ENCODE measurements at regions not wholly inside any gene's neighbourhood (a gene's known extent, or its start where the extent isn't known, plus 50 kb on each side); places are given as distances from the start of the nearest gene placed in this dataset.

GRCh38 chr10:84783909-84784308 lies 455.5 kb downstream of the CCSER2 start:
- no peak overlapping the region for H2BK12ac ChIP-seq (ENCODE audit: insufficient read length, low read depth, low read length)
- H3K23ac ChIP-seq (ENCODE audit: insufficient read length, low read depth, low read length), result no peak overlapping the region
- no peaks in the 10 kb centered on the region for H3K27me3 Mint-ChIP-seq (ENCODE audit: low read depth)
- H3K14ac ChIP-seq (ENCODE audit: insufficient read depth, low read length), result no peak overlapping the region; the same call in 1 of the 2 replicates
- H3K4me1 Mint-ChIP-seq, result peaks cover 4 to 5% of the 10 kb centered on the region in 2 experiments
- no peak overlapping the region for H3K27ac ChIP-seq (ENCODE audit: insufficient read length, low read depth, low read length)
- no peaks in the 10 kb centered on the region for H3K27me3 ChIP-seq (ENCODE audit: insufficient read depth, low read length)
- no peak overlapping the region for H4K8ac ChIP-seq (replicated peaks; ENCODE audit: insufficient read length, low read depth, low read length)
- no peaks in the 10 kb centered on the region for H3K79me2 ChIP-seq (ENCODE audit: insufficient read depth, low read length)
- no peak overlapping the region for H2AFZ ChIP-seq (ENCODE audit: low read length)
- no peak overlapping the region for H2BK5ac ChIP-seq (ENCODE audit: insufficient read length, low read length)
- H3K18ac ChIP-seq (ENCODE audit: insufficient read length, low read depth, low read length), result no peak overlapping the region
- no peak overlapping the region for H4K5ac ChIP-seq (ENCODE audit: insufficient read length, low read depth, low read length)
- no peak overlapping the region for H3K27ac Mint-ChIP-seq
- no peak overlapping the region for H2BK120ac ChIP-seq (ENCODE audit: low read depth, low read length, poor library complexity, severe bottlenecking)
- no peak overlapping the region for H3K9ac ChIP-seq (ENCODE audit: extremely low read depth, insufficient read length, low read length)
- no peak overlapping the region for H2AK5ac ChIP-seq (ENCODE audit: insufficient read length, low read length)
- H2BK15ac ChIP-seq (ENCODE audit: low read depth, low read length), result no peak overlapping the region
- no peak overlapping the region for H4K91ac ChIP-seq (ENCODE audit: insufficient read length, low read depth, low read length)
- H3K9me3 Mint-ChIP-seq, result peaks cover 4 to 8% of the 10 kb centered on the region in 2 experiments; a peak in 4 of 5 replicates
- H4K20me1 ChIP-seq (ENCODE audit: control insufficient read depth, insufficient read depth, insufficient read length), result no peaks in the 10 kb centered on the region
- no peak overlapping the region for H3K56ac ChIP-seq (ENCODE audit: insufficient read length, low read depth, low read length)
- no peaks in the 10 kb centered on the region for H3K23me2 ChIP-seq (ENCODE audit: insufficient read length, low read depth, low read length, poor library complexity, severe bottlenecking)
- peaks cover 0 to 12% (median 4%) of the 10 kb centered on the region in 3 experiments; a peak in 2 of 7 replicates for H3K36me3 Mint-ChIP-seq (ENCODE audit: insufficient read depth in 1 of 3, low read depth in 3 of 3)
- no peaks in the 10 kb centered on the region for H3K4me1 ChIP-seq (ENCODE audit: insufficient read depth, low read length)
- H2BK20ac ChIP-seq (ENCODE audit: low read depth, low read length, poor library complexity, severe bottlenecking), result no peak overlapping the region
- no peaks in the 10 kb centered on the region for H3K9me3 ChIP-seq (ENCODE audit: control insufficient read depth, low read depth, low read length)
- no peak overlapping the region for H3K4me2 ChIP-seq (ENCODE audit: insufficient read depth, insufficient read length, low read length)
- no peak for TF ChIP-seq CTCF (conservative IDR thresholded peaks at IDR 0.05)
- no peak overlapping the region for H3T11ph ChIP-seq (ENCODE audit: low read length)
- no peak overlapping the region for H3K4me3 Mint-ChIP-seq
- no peak overlapping the region for H3K4ac ChIP-seq (ENCODE audit: low read depth, low read length)
- no peak for DNase-seq
- no peaks in the 10 kb centered on the region for H3K79me1 ChIP-seq (ENCODE audit: insufficient read depth, low read depth, low read length, poor library complexity, severe bottlenecking)

Data from H9 (cell line).